Central memory CD8-positive, alpha-beta T cell (primary cell): ENCODE measurements at regions not wholly inside any gene's neighbourhood (a gene's known extent, or its start where the extent isn't known, plus 50 kb on each side); places are given as distances from the start of the nearest gene placed in this dataset.
"Not testable (repeated sequence)": the region's sequence is repeated elsewhere in the genome, so short reads cannot be mapped to it uniquely, and the experiment has no call there.

Source experiments
- ATAC-seq: fragments of 150-1000 bp; cut with Tn5 transposase; replicated peaks from 2 replicates; pipeline ENCODE4 v1.10.0; 2022; ENCODE audit warnings: mild to moderate bottlenecking, moderate FRiP score, moderate number of reproducible peaks; ENCODE audit not compliant: poor library complexity, severe bottlenecking; ENCODE audit errors: extremely low read depth
- DNase-seq, 2 donors: peaks; one replicate each; pipeline ENCODE4 v3.0.0; 2021; ENCODE audit warnings: low spot score in 2 of 2
- H3K27ac Mint-ChIP-seq: one replicate; pipeline ENCODE4 v1.8.0; 2022; ENCODE audit warnings: low read depth, mild to moderate bottlenecking, moderate library complexity, mixed read lengths
- H3K27me3 Mint-ChIP-seq: one replicate; pipeline ENCODE4 v1.8.0; 2022; ENCODE audit warnings: mixed read lengths
- H3K36me3 Mint-ChIP-seq: one replicate; pipeline ENCODE4 v1.8.0; 2022; ENCODE audit warnings: mild to moderate bottlenecking, moderate library complexity, mixed read lengths; ENCODE audit not compliant: insufficient read depth
- H3K4me1 Mint-ChIP-seq: one replicate; pipeline ENCODE4 v1.8.0; 2022; ENCODE audit warnings: mixed read lengths
- H3K4me3 Mint-ChIP-seq: one replicate; pipeline ENCODE4 v1.8.0; 2022; ENCODE audit warnings: mild to moderate bottlenecking, moderate library complexity, mixed read lengths
- H3K9me3 Mint-ChIP-seq: one replicate; pipeline ENCODE4 v1.8.0; 2022; ENCODE audit warnings: mixed read lengths

GRCh38 chr14:86087377-86087776 lies 557.4 kb downstream of the FLRT2 start:
- no peaks in the 10 kb centered on the region for H3K36me3 Mint-ChIP-seq
- H3K4me1 Mint-ChIP-seq, result peaks cover 17% of the 10 kb centered on the region
- H3K4me3 Mint-ChIP-seq, result no peak overlapping the region
- H3K27me3 Mint-ChIP-seq, result no peaks in the 10 kb centered on the region
- H3K27ac Mint-ChIP-seq, result no peak overlapping the region
- ATAC-seq (no peak), DNase-seq (no peak)
- H3K9me3 Mint-ChIP-seq, result peaks cover 5% of the 10 kb centered on the region

GRCh38 chr14:86086962-86087361 lies 557.0 kb downstream of the FLRT2 start:
- no peak overlapping the region for H3K4me3 Mint-ChIP-seq
- no peak for ATAC-seq
- no peak overlapping the region for H3K27ac Mint-ChIP-seq
- no peaks in the 10 kb centered on the region for H3K36me3 Mint-ChIP-seq
- H3K27me3 Mint-ChIP-seq, result no peaks in the 10 kb centered on the region
- H3K9me3 Mint-ChIP-seq, result peaks cover 4% of the 10 kb centered on the region
- no peak for DNase-seq
- peaks cover 17% of the 10 kb centered on the region for H3K4me1 Mint-ChIP-seq

GRCh38 chr14:86084097-86084496 lies 554.2 kb downstream of the FLRT2 start:
- DNase-seq (no peak), ATAC-seq (no peak)
- Mint-ChIP-seq H3K4me1 (peaks cover 18% of the 10 kb centered on the region), H3K4me3 (no peak overlapping the region), H3K9me3 (peaks cover 8% of the 10 kb centered on the region), H3K27me3 (no peaks in the 10 kb centered on the region), H3K27ac (no peak overlapping the region), H3K36me3 (no peaks in the 10 kb centered on the region)

- DNase-seq (no peak), ATAC-seq (no peak)
- H3K27ac Mint-ChIP-seq, result no peak overlapping the region
- no peak overlapping the region for H3K4me3 Mint-ChIP-seq
- no peaks in the 10 kb centered on the region for H3K36me3 Mint-ChIP-seq
- peaks cover 21% of the 10 kb centered on the region for H3K4me1 Mint-ChIP-seq
- no peaks in the 10 kb centered on the region for H3K27me3 Mint-ChIP-seq
- peaks cover 12% of the 10 kb centered on the region for H3K9me3 Mint-ChIP-seq
Measured at GRCh38 chr14:86083616-86084015, 553.7 kb downstream of the FLRT2 start.

GRCh38 chr14:86072116-86072894 lies 542.4 kb downstream of the FLRT2 start:
- Mint-ChIP-seq H3K4me1 (peaks cover 5% of the 10 kb centered on the region), H3K27ac (no peak overlapping the region), H3K9me3 (no peaks in the 10 kb centered on the region), H3K36me3 (no peaks in the 10 kb centered on the region), H3K27me3 (no peaks in the 10 kb centered on the region), H3K4me3 (no peak overlapping the region)
- DNase-seq (no peak), ATAC-seq (no peak)

GRCh38 chr14:86066651-86067050 lies 536.7 kb downstream of the FLRT2 start:
- Mint-ChIP-seq H3K9me3 (no peaks in the 10 kb centered on the region), H3K4me1 (no peaks in the 10 kb centered on the region), H3K4me3 (no peak overlapping the region), H3K27ac (no peak overlapping the region), H3K36me3 (no peaks in the 10 kb centered on the region), H3K27me3 (no peaks in the 10 kb centered on the region)
- no peak for DNase-seq
- ATAC-seq, result no peak

- H3K27me3 Mint-ChIP-seq, result no peaks in the 10 kb centered on the region
- no peak overlapping the region for H3K4me3 Mint-ChIP-seq
- H3K4me1 Mint-ChIP-seq, result no peaks in the 10 kb centered on the region
- no peaks in the 10 kb centered on the region for H3K36me3 Mint-ChIP-seq
- ATAC-seq (no peak), DNase-seq (no peak)
- no peak overlapping the region for H3K27ac Mint-ChIP-seq
- H3K9me3 Mint-ChIP-seq, result no peaks in the 10 kb centered on the region
Measured at GRCh38 chr14:86065407-86065806, 535.5 kb downstream of the FLRT2 start.

- not testable (repeated sequence) for H3K4me1 Mint-ChIP-seq, H3K9me3 Mint-ChIP-seq, DNase-seq, H3K36me3 Mint-ChIP-seq, ATAC-seq, H3K27me3 Mint-ChIP-seq, H3K27ac Mint-ChIP-seq, H3K4me3 Mint-ChIP-seq
Measured at GRCh38 chr14:86064595-86064994, 534.7 kb downstream of the FLRT2 start.

- Mint-ChIP-seq H3K4me1 (peaks cover 9% of the 10 kb centered on the region), H3K27ac (no peak overlapping the region), H3K36me3 (no peaks in the 10 kb centered on the region), H3K27me3 (no peaks in the 10 kb centered on the region), H3K4me3 (no peak overlapping the region), H3K9me3 (no peaks in the 10 kb centered on the region)
- ATAC-seq, result no peak
- no peak for DNase-seq
Measured at GRCh38 chr14:86057018-86057667, 527.2 kb downstream of the FLRT2 start.

GRCh38 chr14:86055512-86056075 lies 525.6 kb downstream of the FLRT2 start:
- Mint-ChIP-seq H3K36me3 (no peaks in the 10 kb centered on the region), H3K4me1 (peaks cover 9% of the 10 kb centered on the region), H3K27ac (no peak overlapping the region), H3K9me3 (no peaks in the 10 kb centered on the region), H3K27me3 (no peaks in the 10 kb centered on the region), H3K4me3 (no peak overlapping the region)
- ATAC-seq (peak; percentile 49), DNase-seq (no peak)

GRCh38 chr14:86052868-86053267 lies 522.9 kb downstream of the FLRT2 start:
- no peak for DNase-seq
- peaks cover 9% of the 10 kb centered on the region for H3K4me1 Mint-ChIP-seq
- H3K36me3 Mint-ChIP-seq, result no peaks in the 10 kb centered on the region
- H3K27ac Mint-ChIP-seq, result no peak overlapping the region
- ATAC-seq, result no peak
- no peak overlapping the region for H3K4me3 Mint-ChIP-seq
- no peaks in the 10 kb centered on the region for H3K27me3 Mint-ChIP-seq
- H3K9me3 Mint-ChIP-seq, result no peaks in the 10 kb centered on the region

GRCh38 chr14:86050757-86051156 lies 520.8 kb downstream of the FLRT2 start:
- peaks cover 19% of the 10 kb centered on the region for H3K4me1 Mint-ChIP-seq
- H3K9me3 Mint-ChIP-seq, result no peaks in the 10 kb centered on the region
- no peak overlapping the region for H3K27ac Mint-ChIP-seq
- DNase-seq, result no peak
- H3K36me3 Mint-ChIP-seq, result no peaks in the 10 kb centered on the region
- H3K27me3 Mint-ChIP-seq, result no peaks in the 10 kb centered on the region
- no peak overlapping the region for H3K4me3 Mint-ChIP-seq
- ATAC-seq, result no peak

- H3K4me1 Mint-ChIP-seq, result peaks cover 19% of the 10 kb centered on the region
- peaks cover 4% of the 10 kb centered on the region for H3K9me3 Mint-ChIP-seq
- no peaks in the 10 kb centered on the region for H3K27me3 Mint-ChIP-seq
- no peak overlapping the region for H3K4me3 Mint-ChIP-seq
- no peak overlapping the region for H3K27ac Mint-ChIP-seq
- H3K36me3 Mint-ChIP-seq, result no peaks in the 10 kb centered on the region
- ATAC-seq (no peak), DNase-seq (no peak)
Measured at GRCh38 chr14:86050072-86050683, 520.2 kb downstream of the FLRT2 start.
